ENCODE measurements at regions not wholly inside any gene's neighbourhood (a gene's known extent, or its start where the extent isn't known, plus 50 kb on each side); places are given as distances from the start of the nearest gene placed in this dataset.
A peak's percentile ranks its signal among the peaks of the same experiment; 100 is the strongest.

GRCh38 chr4:141571362-141571761 lies 65.0 kb upstream of the IL15 start:
- FAIRE-seq (no peak), DNase-seq (ENCODE audit: low read depth, low spot score) (no peak)
- Histone ChIP-seq H3K36me3 (ENCODE audit: control insufficient read depth in 2 of 2, extremely low read depth in 1 of 2, insufficient read depth in 2 of 2, low read length in 2 of 2) (no peaks in the 10 kb centered on the region), H3K4me3 (replicated peaks in 1 of 3; ENCODE audit: insufficient read depth in 1 of 3, low read depth in 1 of 3, low read length in 3 of 3) (no peak overlapping the region), H3K4me1 (ENCODE audit: control insufficient read depth, extremely low read depth, insufficient read depth, low read length) (peaks cover 5% of the 10 kb centered on the region), H3K9ac (replicated peaks; ENCODE audit: extremely low read depth, insufficient read depth, low read length) (no peak overlapping the region), H2AFZ (ENCODE audit: low read depth, low read length) (no peak overlapping the region), H3K9me3 (replicated peaks; ENCODE audit: control insufficient read depth, insufficient read depth, low read length) (no peaks in the 10 kb centered on the region), H3K27ac (ENCODE audit: insufficient read depth, low read depth, low read length) (no peak overlapping the region), H3K27me3 (ENCODE audit: control insufficient read depth in 2 of 2, insufficient read depth in 2 of 2, low read length in 2 of 2) (no peaks in the 10 kb centered on the region), H3K4me2 (ENCODE audit: insufficient read depth, low read length) (no peak overlapping the region), H3K79me2 (ENCODE audit: control insufficient read depth, insufficient read depth, low read length) (no peaks in the 10 kb centered on the region), H4K20me1 (replicated peaks; ENCODE audit: control insufficient read depth, extremely low read depth, insufficient read depth, low read length) (no peaks in the 10 kb centered on the region), H3K9me1 (replicated peaks; ENCODE audit: control insufficient read depth, extremely low read depth, insufficient read depth, low read length) (no peaks in the 10 kb centered on the region)
- dilution Hi-C loops (cut with MboI; ENCODE audit: extremely low pct_ligation_motif_present, low sequenced_read_pairs) (no loop called here), intact Hi-C loops (cut with micrococcal nuclease) (loop anchor here (2.0 kb wide), 1 partner anchor 65 kb away; the partner anchor contains the start of gene IL15)
- POLR2A ChIA-PET = no interaction called here
- TF ChIP-seq MYC (IDR thresholded peaks at IDR 0.05; ENCODE audit: low read depth, low read length) (no peak), GATA2 (IDR thresholded peaks at IDR 0.05; ENCODE audit: insufficient read depth, insufficient read length, low read depth, low read length) (no peak), MAX (IDR thresholded peaks at IDR 0.05; ENCODE audit: insufficient read depth, insufficient read length) (no peak), CTCF (IDR thresholded peaks at IDR 0.05; ENCODE audit: extremely low read depth in 1 of 2, insufficient read depth in 1 of 2, low read depth in 1 of 2, low read length in 2 of 2) (no peak), EZH2 (IDR thresholded peaks at IDR 0.05; ENCODE audit: borderline replicate concordance, low read depth, low read length, severe bottlenecking) (no peak), POLR2A (IDR thresholded peaks at IDR 0.05; ENCODE audit: low read depth, low read length) (no peak), FOS (IDR thresholded peaks at IDR 0.05; ENCODE audit: borderline replicate concordance, insufficient read depth, low read length) (peak; percentile 12), JUN (IDR thresholded peaks at IDR 0.05; ENCODE audit: borderline replicate concordance, insufficient read depth, insufficient read length, low read depth) (no peak)
- BruUV-seq (replicated peaks) = no TSS peak
- CTCF ChIA-PET = interaction anchor here (1.1 to 2.1 kb wide), 3 partner anchors 8 to 11 kb away, joined by 3 to 6 read pairs (median 4); no protein-coding TSS in a partner anchor
